HEK293 (cell line): ENCODE measurements at regions not wholly inside any gene's neighbourhood (a gene's known extent, or its start where the extent isn't known, plus 50 kb on each side); places are given as distances from the start of the nearest gene placed in this dataset.

Source experiments
- CTCF ChIA-PET: fragments of 350-600 bp; formaldehyde crosslinking; extraction: SDS; loops from one replicate; lab custom pipeline; 2021; ENCODE audit warnings: antibody characterized with exemption; lab: Yijun Ruan, JAX
- POLR2A ChIA-PET: fragments of 300-600 bp; formaldehyde crosslinking; extraction: SDS; loops from one replicate; lab custom pipeline; 2020; ENCODE audit warnings: antibody characterized with exemption, inconsistent platforms; lab: Yijun Ruan, JAX
- H3K27ac ChIP-seq: fragments of 200-500 bp; sonication (Bioruptor generic); 2 replicates; pipeline ENCODE4 v1.5.1; 2014; ENCODE audit warnings: low read depth, low read length, control low read depth, inconsistent platforms; ENCODE audit errors: extremely low read depth
- H3K36me3 ChIP-seq, 2 experiments: fragments of 200-500 bp in 1 of 2; sonication (Bioruptor generic) in 1 of 2; 1 replicate in 1 of 2; 2 replicates in 1 of 2; pipeline ENCODE4 v1.5.1; 2014 to 2017; ENCODE audit warnings: inconsistent platforms in 2 of 2, low read length in 2 of 2; ENCODE audit not compliant: control insufficient read depth in 2 of 2, insufficient read depth in 1 of 2
- H3K4me1 ChIP-seq: fragments of 200-500 bp; sonication (Bioruptor generic); 2 replicates; pipeline ENCODE4 v1.5.1; 2014; ENCODE audit warnings: mild to moderate bottlenecking, low read length, inconsistent platforms; ENCODE audit not compliant: control insufficient read depth, insufficient read depth
- H3K4me3 ChIP-seq: 2 replicates; pipeline ENCODE4 v1.5.1; 2011; ENCODE audit warnings: low read depth, mild to moderate bottlenecking, control low read depth, low read length, moderate library complexity
- H3K9me3 ChIP-seq: fragments of 200-500 bp; sonication (Bioruptor generic); 2 replicates; pipeline ENCODE4 v1.5.1; 2014; ENCODE audit warnings: low read depth, low read length, inconsistent platforms; ENCODE audit not compliant: control insufficient read depth, insufficient read depth
- BCL11B ChIP-seq: fragments of 450-650 bp; formaldehyde crosslinking; IDR thresholded peaks from 2 replicates; pipeline ENCODE4 v1.5.1; 2016; ENCODE audit warnings: low read depth, missing biosample characterization, missing genetic modification characterization
- CTCF ChIP-seq: fragments of 450-650 bp; formaldehyde crosslinking; IDR thresholded peaks from 2 replicates; pipeline ENCODE4 v1.5.1; 2016; ENCODE audit warnings: missing biosample characterization, missing genetic modification characterization
- FEZF1 ChIP-seq: fragments of 450-650 bp; formaldehyde crosslinking; IDR thresholded peaks from 2 replicates; pipeline ENCODE4 v1.5.1; 2016; ENCODE audit warnings: missing biosample characterization, missing genetic modification characterization
- GFI1B ChIP-seq: fragments of 450-650 bp; formaldehyde crosslinking; IDR thresholded peaks from 2 replicates; pipeline ENCODE4 v1.5.1; 2016; ENCODE audit warnings: missing biosample characterization, missing genetic modification characterization
- GLIS1 ChIP-seq: fragments of 450-650 bp; formaldehyde crosslinking; IDR thresholded peaks from 2 replicates; pipeline ENCODE4 v1.5.1; 2016; ENCODE audit warnings: missing biosample characterization, missing genetic modification characterization
- IKZF3 ChIP-seq: fragments of 450-650 bp; IDR thresholded peaks from 2 replicates; pipeline ENCODE4 v1.5.0; 2018; ENCODE audit warnings: missing biosample characterization, mild to moderate bottlenecking, missing genetic modification characterization, moderate library complexity
- KLF7 ChIP-seq: fragments of 450-650 bp; formaldehyde crosslinking; IDR thresholded peaks from 2 replicates; pipeline ENCODE4 v1.5.1; 2016; ENCODE audit warnings: missing biosample characterization, missing genetic modification characterization, borderline replicate concordance
- KLF8 ChIP-seq: fragments of 450-650 bp; formaldehyde crosslinking; IDR thresholded peaks from 2 replicates; pipeline ENCODE4 v1.5.1; 2016; ENCODE audit warnings: missing biosample characterization, missing genetic modification characterization
- RBAK ChIP-seq: fragments of 450-650 bp; formaldehyde crosslinking; IDR thresholded peaks from 2 replicates; pipeline ENCODE4 v1.5.1; 2016; ENCODE audit warnings: missing biosample characterization, missing genetic modification characterization
- SETDB1 ChIP-seq: IDR thresholded peaks from one replicate; pipeline ENCODE4 v1.6.1; 2017; ENCODE audit warnings: mild to moderate bottlenecking, low read length, moderate library complexity, mixed read lengths; ENCODE audit not compliant: insufficient read length
- YY1 ChIP-seq: fragments of 450-650 bp; formaldehyde crosslinking; IDR thresholded peaks from 2 replicates; pipeline ENCODE4 v1.5.1; 2018; ENCODE audit warnings: missing biosample characterization, missing genetic modification characterization
- ZBTB21 ChIP-seq: fragments of 450-650 bp; formaldehyde crosslinking; IDR thresholded peaks from 2 replicates; pipeline ENCODE4 v1.5.1; 2017; ENCODE audit warnings: missing biosample characterization, missing genetic modification characterization
- ZBTB8A ChIP-seq: fragments of 450-650 bp; formaldehyde crosslinking; IDR thresholded peaks from 2 replicates; pipeline ENCODE4 v1.5.1; 2016; ENCODE audit warnings: missing biosample characterization, missing genetic modification characterization
- ZFP69B ChIP-seq: fragments of 450-650 bp; formaldehyde crosslinking; IDR thresholded peaks from 2 replicates; pipeline ENCODE4 v1.5.1; 2016; ENCODE audit warnings: missing biosample characterization, missing genetic modification characterization
- ZNF169 ChIP-seq: fragments of 450-650 bp; formaldehyde crosslinking; IDR thresholded peaks from 2 replicates; pipeline ENCODE4 v1.5.1; 2016; ENCODE audit warnings: missing biosample characterization, missing genetic modification characterization
- ZNF174 ChIP-seq: fragments of 450-650 bp; formaldehyde crosslinking; IDR thresholded peaks from 2 replicates; pipeline ENCODE4 v1.5.0; 2017; ENCODE audit warnings: missing biosample characterization, mild to moderate bottlenecking, missing genetic modification characterization
- ZNF175 ChIP-seq: fragments of 450-650 bp; formaldehyde crosslinking; IDR thresholded peaks from 2 replicates; pipeline ENCODE4 v1.5.1; 2016; ENCODE audit warnings: missing biosample characterization, missing genetic modification characterization
- ZNF202 ChIP-seq: fragments of 450-650 bp; formaldehyde crosslinking; IDR thresholded peaks from 2 replicates; pipeline ENCODE4 v1.5.1; 2016; ENCODE audit warnings: missing biosample characterization, missing genetic modification characterization, borderline replicate concordance
- ZNF239 ChIP-seq: fragments of 450-650 bp; formaldehyde crosslinking; IDR thresholded peaks from 2 replicates; pipeline ENCODE4 v1.5.1; 2016; ENCODE audit warnings: missing biosample characterization, missing genetic modification characterization
- ZNF311 ChIP-seq: fragments of 450-650 bp; formaldehyde crosslinking; IDR thresholded peaks from 2 replicates; pipeline ENCODE4 v1.5.1; 2017; ENCODE audit warnings: missing biosample characterization, missing genetic modification characterization, borderline replicate concordance
- ZNF335 ChIP-seq: fragments of 450-650 bp; formaldehyde crosslinking; conservative IDR thresholded peaks from 2 replicates; pipeline ENCODE4 v1.5.1; 2016; ENCODE audit warnings: missing biosample characterization, missing genetic modification characterization
- ZNF488 ChIP-seq: fragments of 450-650 bp; formaldehyde crosslinking; IDR thresholded peaks from 2 replicates; pipeline ENCODE4 v1.5.1; 2016; ENCODE audit warnings: missing biosample characterization, missing genetic modification characterization
- ZNF558 ChIP-seq: fragments of 450-650 bp; formaldehyde crosslinking; IDR thresholded peaks from 2 replicates; pipeline ENCODE4 v1.5.1; 2016; ENCODE audit warnings: missing biosample characterization, missing genetic modification characterization
- ZNF561 ChIP-seq: fragments of 450-650 bp; IDR thresholded peaks from 2 replicates; pipeline ENCODE4 v1.5.1; 2018; ENCODE audit warnings: missing biosample characterization, missing genetic modification characterization, borderline replicate concordance
- ZNF624 ChIP-seq: fragments of 450-650 bp; formaldehyde crosslinking; IDR thresholded peaks from 2 replicates; pipeline ENCODE4 v1.5.1; 2017; ENCODE audit warnings: missing biosample characterization, missing genetic modification characterization
- ZNF629 ChIP-seq: fragments of 450-650 bp; formaldehyde crosslinking; IDR thresholded peaks from 2 replicates; pipeline ENCODE4 v1.5.1; 2017; ENCODE audit warnings: missing biosample characterization, missing genetic modification characterization
- ZNF664 ChIP-seq: fragments of 450-650 bp; formaldehyde crosslinking; IDR thresholded peaks from 2 replicates; pipeline ENCODE4 v1.5.1; 2016; ENCODE audit warnings: missing biosample characterization, missing genetic modification characterization
- ZNF704 ChIP-seq: fragments of 450-650 bp; formaldehyde crosslinking; IDR thresholded peaks from 2 replicates; pipeline ENCODE4 v1.5.1; 2016; ENCODE audit warnings: missing biosample characterization, missing genetic modification characterization
- ZNF776 ChIP-seq: fragments of 450-650 bp; formaldehyde crosslinking; IDR thresholded peaks from 2 replicates; pipeline ENCODE4 v1.5.0; 2017; ENCODE audit warnings: missing biosample characterization, missing genetic modification characterization, borderline replicate concordance
- ZNF785 ChIP-seq: fragments of 450-650 bp; formaldehyde crosslinking; IDR thresholded peaks from 2 replicates; pipeline ENCODE4 v1.5.1; 2016; ENCODE audit warnings: missing biosample characterization, missing genetic modification characterization
- TF ChIP-seq, protein P1 (sequence below): fragments of 450-650 bp; formaldehyde crosslinking; IDR thresholded peaks from 2 replicates; pipeline ENCODE4 v1.5.1; 2016; ENCODE audit warnings: missing biosample characterization, missing genetic modification characterization
- TF ChIP-seq, protein P2 (sequence below): fragments of 450-650 bp; formaldehyde crosslinking; IDR thresholded peaks from 2 replicates; pipeline ENCODE4 v1.5.1; 2016; ENCODE audit warnings: missing biosample characterization, missing genetic modification characterization, low read depth

DNA sequence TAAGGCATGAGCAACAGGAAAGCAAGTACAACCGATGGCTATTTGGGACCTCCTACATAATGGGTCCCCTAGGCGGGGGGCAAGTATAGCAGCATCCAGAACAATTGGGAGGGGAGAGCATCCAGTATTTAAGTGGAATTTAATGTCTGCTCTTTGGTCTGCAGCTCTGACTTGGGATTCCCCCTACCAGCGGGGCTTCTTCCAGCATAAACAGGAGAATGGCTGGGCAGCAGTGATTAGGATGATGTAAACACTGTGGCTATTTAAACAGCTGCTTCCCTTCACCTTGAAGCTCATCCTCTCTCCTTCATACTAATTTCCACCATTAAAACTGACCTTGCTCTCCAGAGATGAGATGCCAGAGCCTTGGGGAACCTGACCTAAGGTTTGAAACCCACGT, 73.9 kb upstream of the OXGR1 start (continued):
- TF ChIP-seq RBAK (tag by site-specific recombination) (no peak), ZNF561 (tag by site-specific recombination) (no peak), ZNF202 (no peak), ZNF169 (tag by site-specific recombination) (no peak), IKZF3 (tag by site-specific recombination) (no peak), CTCF (tag by site-specific recombination) (no peak), KLF7 (tag by site-specific recombination) (no peak), ZNF629 (tag by site-specific recombination) (no peak)

DNA sequence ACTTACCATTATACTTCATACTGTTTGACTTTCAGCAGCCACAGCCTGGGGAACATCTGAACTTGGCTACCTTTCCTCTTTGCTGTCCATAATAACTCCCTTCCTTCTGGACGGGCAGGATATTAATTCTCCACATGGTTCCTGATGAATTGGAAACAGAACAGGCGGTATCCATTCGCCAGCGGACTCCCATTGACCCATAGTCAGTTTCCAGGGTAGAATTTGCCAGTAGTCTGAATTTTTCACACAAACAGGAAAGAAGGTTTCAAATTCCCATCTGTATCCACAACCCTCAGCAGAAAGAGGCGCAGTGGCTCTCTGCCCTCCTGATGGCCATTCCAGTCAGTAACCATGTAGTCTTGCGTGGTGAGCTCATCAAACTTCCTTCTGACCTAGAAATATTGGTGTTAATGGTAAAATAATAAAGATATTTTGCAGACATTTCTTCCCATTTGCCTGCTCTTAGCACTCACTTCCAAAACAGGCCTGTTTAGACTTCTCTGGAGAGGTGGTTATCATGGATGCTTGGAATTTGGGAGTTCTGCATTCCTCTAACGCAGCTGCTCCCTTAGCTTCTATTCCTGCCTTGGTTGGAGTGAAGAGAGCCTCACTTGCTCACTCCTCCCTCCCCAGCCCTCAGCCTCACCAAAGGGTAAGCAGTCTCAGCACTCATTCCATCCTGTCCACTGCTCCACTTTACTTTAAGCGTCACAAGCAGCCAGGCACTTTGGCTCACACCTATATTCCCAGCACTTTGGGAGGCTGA, 75.0 kb upstream of the OXGR1 start:
- no peaks in the 10 kb centered on the region for H3K9me3 ChIP-seq
- H3K27ac ChIP-seq, result no peak overlapping the region
- no peaks in the 10 kb centered on the region for H3K36me3 ChIP-seq
- no peak overlapping the region for H3K4me3 ChIP-seq
- ChIA-PET CTCF (no interaction called here), POLR2A (no interaction called here)
- H3K4me1 ChIP-seq, result no peaks in the 10 kb centered on the region
- TF ChIP-seq GFI1B, result no peak
- TF ChIP-seq ZNF704 (tag by site-specific recombination), result no peak
- TF ChIP-seq, protein P1, sequence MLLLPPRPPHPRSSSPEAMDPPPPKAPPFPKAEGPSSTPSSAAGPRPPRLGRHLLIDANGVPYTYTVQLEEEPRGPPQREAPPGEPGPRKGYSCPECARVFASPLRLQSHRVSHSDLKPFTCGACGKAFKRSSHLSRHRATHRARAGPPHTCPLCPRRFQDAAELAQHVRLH, result no peak
- TF ChIP-seq ZNF174 (tag by site-specific recombination), result no peak
- no peak for TF ChIP-seq ZNF785 (tag by site-specific recombination)
- no peak for TF ChIP-seq KLF8 (tag by site-specific recombination)
- TF ChIP-seq ZNF239, result no peak
- no peak for TF ChIP-seq ZNF664 (tag by site-specific recombination)
- TF ChIP-seq ZBTB8A (tag by site-specific recombination), result no peak
- TF ChIP-seq RBAK (tag by site-specific recombination), result no peak
- TF ChIP-seq GLIS1 (tag by site-specific recombination), result no peak
- no peak for TF ChIP-seq FEZF1
- no peak for TF ChIP-seq ZNF335
- TF ChIP-seq ZNF175 (tag by site-specific recombination), result no peak
- TF ChIP-seq YY1 (tag by site-specific recombination), result no peak
- no peak for TF ChIP-seq ZNF624 (tag by site-specific recombination)
- TF ChIP-seq, all 188 proteins: peak for 0

- CTCF ChIA-PET, result no interaction called here
- Histone ChIP-seq H3K9me3 (no peaks in the 10 kb centered on the region), H3K4me1 (no peaks in the 10 kb centered on the region), H3K27ac (no peak overlapping the region), H3K36me3 (no peaks in the 10 kb centered on the region), H3K4me3 (no peak overlapping the region)
- POLR2A ChIA-PET, result no interaction called here
- no peak for TF ChIP-seq ZNF311 (tag by site-specific recombination)
- TF ChIP-seq ZNF776 (tag by site-specific recombination), result no peak
- TF ChIP-seq ZBTB21, result no peak
- TF ChIP-seq SETDB1, result no peak
- no peak for TF ChIP-seq ZFP69B (tag by site-specific recombination)
- TF ChIP-seq, protein P2, sequence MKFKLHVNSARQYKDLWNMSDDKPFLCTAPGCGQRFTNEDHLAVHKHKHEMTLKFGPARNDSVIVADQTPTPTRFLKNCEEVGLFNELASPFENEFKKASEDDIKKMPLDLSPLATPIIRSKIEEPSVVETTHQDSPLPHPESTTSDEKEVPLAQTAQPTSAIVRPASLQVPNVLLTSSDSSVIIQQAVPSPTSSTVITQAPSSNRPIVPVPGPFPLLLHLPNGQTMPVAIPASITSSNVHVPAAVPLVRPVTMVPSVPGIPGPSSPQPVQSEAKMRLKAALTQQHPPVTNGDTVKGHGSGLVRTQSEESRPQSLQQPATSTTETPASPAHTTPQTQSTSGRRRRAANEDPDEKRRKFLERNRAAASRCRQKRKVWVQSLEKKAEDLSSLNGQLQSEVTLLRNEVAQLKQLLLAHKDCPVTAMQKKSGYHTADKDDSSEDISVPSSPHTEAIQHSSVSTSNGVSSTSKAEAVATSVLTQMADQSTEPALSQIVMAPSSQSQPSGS (tag by site-specific recombination), result no peak
- TF ChIP-seq ZNF488 (tag by site-specific recombination), result no peak
- TF ChIP-seq BCL11B (tag by site-specific recombination), result no peak
- no peak for TF ChIP-seq ZNF785 (tag by site-specific recombination)
- no peak for TF ChIP-seq ZNF558 (tag by site-specific recombination)
Observed at GRCh38 chr13:97072297-97072696, 78.0 kb upstream of the OXGR1 start.
